Heart left ventricle (tissue), 16 donors: ENCODE measurements at regions not wholly inside any gene's neighbourhood (a gene's known extent, or its start where the extent isn't known, plus 50 kb on each side); places are given as distances from the start of the nearest gene placed in this dataset.

Experiments
- ATAC-seq, 4 donors: fragments of 200-7000 bp; cut with Tn5 transposase; one replicate each; pipeline ENCODE4 v1.9.1; 2020 to 2022; ENCODE audit warnings: moderate library complexity in 4 of 4, mild to moderate bottlenecking in 3 of 4, moderate number of reproducible peaks in 1 of 4
- DNase-seq, 5 donors: peaks; one replicate each; pipeline ENCODE4 v3.0.0-alpha.2; 2020
- H3K27ac ChIP-seq, 12 donors: fragments of 200-600 bp; sonication (generic) in 4 of 12; one replicate each; pipeline versions ENCODE4 v1.5.0 to v1.8.0; 2016 to 2022; ENCODE audit warnings: mild to moderate bottlenecking in 2 of 12
- H3K27me3 ChIP-seq, 9 donors: fragments of 200-600 bp; sonication (generic) in 2 of 9; one replicate each; pipeline versions ENCODE4 v1.5.1 to v1.8.0; 2016 to 2022; ENCODE audit warnings: mild to moderate bottlenecking in 3 of 9
- H3K36me3 ChIP-seq, 9 donors: fragments of 200-600 bp; sonication (generic) in 2 of 9; one replicate each; pipeline versions ENCODE4 v1.5.0 to v1.8.0; 2018 to 2022; ENCODE audit warnings: mild to moderate bottlenecking in 2 of 9
- H3K4me1 ChIP-seq, 12 donors: fragments of 200-600 bp; sonication (generic) in 4 of 12; one replicate each; pipeline versions ENCODE4 v1.5.0 to v1.8.0; 2016 to 2022; ENCODE audit warnings: mild to moderate bottlenecking in 3 of 12
- H3K4me3 ChIP-seq, 12 donors: fragments of 200-600 bp; sonication (generic) in 4 of 12; one replicate each; pipeline versions ENCODE4 v1.5.0 to v1.8.0; 2017 to 2022; ENCODE audit warnings: mild to moderate bottlenecking in 9 of 12, moderate library complexity in 4 of 12
- H3K9me3 ChIP-seq, 12 donors: fragments of 200-600 bp; sonication (generic) in 4 of 12; one replicate each; pipeline versions ENCODE4 v1.5.0 to v1.8.0; 2016 to 2022; ENCODE audit warnings: mild to moderate bottlenecking in 1 of 12
- CTCF ChIP-seq, 12 donors: fragments of 200-600 bp; sonication (generic) in 4 of 12; IDR thresholded peaks; one replicate each; pipeline versions ENCODE4 v1.5.0 to v1.8.0; 2018 to 2022; ENCODE audit warnings: antibody characterized with exemption in 12 of 12, mild to moderate bottlenecking in 5 of 12
- POLR2A ChIP-seq, 2 donors: fragments of 450-650 bp; IDR thresholded peaks; one replicate each; pipeline ENCODE4 v1.6.1; 2017; ENCODE audit warnings: antibody characterized with exemption in 2 of 2, mild to moderate bottlenecking in 2 of 2, moderate library complexity in 2 of 2
- WGBS, 4 donors: extraction: QIAGEN DNeasy Blood & Tissue Kit in 2 of 4; methylation state at CpG; one replicate each; pipeline versions ENCODE4 v1.1.5 to v1.1.7; 2013 to 2018; 5-methylcytosine and 5-hydroxymethylcytosine counted together
- intact Hi-C, 10 donors: fragments of 100-400 bp; cut with DNase I; formaldehyde crosslinking; loops; one replicate each; pipeline versions ENCODE4 v1.11.1 to v1.14.2; 2022
- donor health status: ischemic (EF 13 %, LVEDD 7.1; RV severe dilation, severe dysfunction).
- donor health status: healthy with polysubstance abuse.
- donor health status: DM: no; HTN: yes; CAD: no.
- donor health status: DM: no; HTN: no; CAD: no.
- donor health status: ischemic (EF 25% LVEDD 6.9; RV normal size, moderate dysfunction).
- donor health status: ischemic (EF 25% LVEDD 5.7; RV mildly dilated, moderate dysfunction).
- donor health status: healthy.
- donor health status: DM: yes; HTN: yes; CAD: no.
- donor health status: ischemic (EF 35%, LVEDD 5.7; RV mildly dilated, moderate dysfunction).
- donor health status: nonischemic (EF 11% LVEDD 7.7; RV severe dilation, severe dysfunction).
- donor health status: DM: yes; HTN: yes; CAD: no.
- donor health status: PGD.
- donor health status: ischemic (EF 29% LVEDD 5.4; RV normal size, mild dysfunction).
- donor health status: nonischemic (EF 23%, LVEDD 6.1; RV moderate dilation, normal function).

GRCh38 chr2:221314786-221315185 is 257.3 kb downstream of the EPHA4 start:
- intact Hi-C loops: no loop called here
- H3K27me3 ChIP-seq: no peaks in the 10 kb centered on the region
- H3K36me3 ChIP-seq: no peaks in the 10 kb centered on the region
- DNase-seq (no peak), ATAC-seq (no peak)
- WGBS, 4 donors: 52 to 82% (median 53%) methylated on average over 2 of the region's 2 CpGs
- H3K4me3 ChIP-seq: no peak overlapping the region
- H3K27ac ChIP-seq: no peak overlapping the region
- no peaks in the 10 kb centered on the region for H3K4me1 ChIP-seq
- TF ChIP-seq POLR2A (IDR thresholded peaks at IDR 0.05) (no peak), CTCF (IDR thresholded peaks at IDR 0.05) (no peak)
- no peaks in the 10 kb centered on the region for H3K9me3 ChIP-seq

DNA sequence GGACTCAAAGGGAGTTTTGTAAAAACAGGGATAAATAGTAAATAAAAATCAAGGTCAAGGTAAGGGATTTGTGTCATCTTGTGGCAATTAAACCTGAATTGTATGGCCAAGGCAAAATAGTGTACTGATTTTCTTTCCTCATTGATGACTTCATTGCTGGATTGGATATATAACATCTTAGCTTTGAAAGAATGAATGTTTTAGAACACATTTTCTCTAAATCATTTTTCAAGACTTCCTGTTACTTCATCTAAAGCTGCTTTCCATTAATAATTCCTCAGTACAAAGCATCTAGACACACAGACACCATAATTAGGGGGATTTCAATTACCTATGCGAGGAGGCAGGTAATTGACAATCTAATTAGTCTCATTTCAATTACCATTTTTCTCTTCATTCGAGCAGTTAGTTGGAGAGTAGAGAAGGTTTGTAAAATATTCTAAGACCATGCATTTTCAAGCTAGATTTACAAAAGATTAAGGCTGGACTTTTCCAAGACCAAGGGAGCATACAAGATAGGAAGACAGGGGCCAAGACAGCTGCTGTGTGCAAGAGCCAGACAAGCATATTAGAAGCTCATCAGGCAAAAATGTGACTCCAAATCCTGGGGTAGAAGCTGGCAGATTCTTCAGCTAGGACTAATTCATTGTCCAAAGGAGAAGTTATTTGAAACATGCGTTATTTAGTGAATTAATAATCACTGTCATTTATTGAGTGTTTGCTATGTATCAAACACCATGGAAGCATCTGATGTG is 253.6 kb downstream of the EPHA4 start:
- no peaks in the 10 kb centered on the region for H3K36me3 ChIP-seq
- no peak overlapping the region for H3K27ac ChIP-seq
- TF ChIP-seq CTCF (IDR thresholded peaks at IDR 0.05) (no peak), POLR2A (IDR thresholded peaks at IDR 0.05) (no peak)
- peaks cover 0 to 5% (median 0%) of the 10 kb centered on the region in 9 donors for H3K27me3 ChIP-seq
- H3K4me3 ChIP-seq: no peak overlapping the region
- intact Hi-C loops: no loop called here
- no peaks in the 10 kb centered on the region for H3K4me1 ChIP-seq
- no peaks in the 10 kb centered on the region for H3K9me3 ChIP-seq
- 79 to 93% (median 81%) methylated on average over 3 of the region's 3 CpGs for WGBS, 4 donors
- no peak for DNase-seq
- no peak for ATAC-seq

DNA sequence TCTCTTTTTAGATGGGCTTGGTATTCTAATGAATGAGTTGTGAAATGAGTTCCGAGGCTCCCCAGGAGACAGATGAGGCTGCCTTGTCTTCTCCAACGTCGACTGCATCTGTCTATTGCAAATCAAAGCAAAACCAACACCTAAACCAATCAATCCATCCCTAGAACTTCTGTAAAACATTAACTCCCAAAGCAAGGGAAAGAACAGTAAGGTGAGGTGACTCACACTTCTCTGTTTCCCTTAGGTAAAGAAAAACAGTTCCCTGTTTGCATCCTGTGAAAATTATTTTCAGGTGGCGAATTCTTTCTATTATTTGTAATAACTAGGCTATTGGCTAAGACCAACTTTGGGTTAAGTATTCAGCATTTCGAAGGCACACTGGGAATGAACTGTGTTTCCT is 249.4 kb downstream of the EPHA4 start:
- WGBS, 4 donors: 83 to 90% (median 86%) methylated on average over 5 of the region's 5 CpGs
- no peak for ATAC-seq
- no peak for DNase-seq
- no peak overlapping the region for H3K27ac ChIP-seq
- no peaks in the 10 kb centered on the region for H3K9me3 ChIP-seq
- H3K36me3 ChIP-seq: no peaks in the 10 kb centered on the region
- peaks cover 0 to 5% (median 0%) of the 10 kb centered on the region in 9 donors for H3K27me3 ChIP-seq
- TF ChIP-seq POLR2A (IDR thresholded peaks at IDR 0.05): no peak
- no peak for TF ChIP-seq CTCF (IDR thresholded peaks at IDR 0.05)
- intact Hi-C loops: no loop called here
- no peak overlapping the region for H3K4me3 ChIP-seq
- no peaks in the 10 kb centered on the region for H3K4me1 ChIP-seq

GRCh38 chr2:221323513-221323912 is 248.6 kb downstream of the EPHA4 start:
- DNase-seq: no peak
- no peaks in the 10 kb centered on the region for H3K9me3 ChIP-seq
- no peak for ATAC-seq
- 57 to 75% (median 65%) methylated on average over 2 of the region's 2 CpGs for WGBS, 4 donors
- intact Hi-C loops: no loop called here
- H3K27me3 ChIP-seq: peaks cover 0 to 5% (median 0%) of the 10 kb centered on the region in 9 donors
- no peaks in the 10 kb centered on the region for H3K4me1 ChIP-seq
- H3K4me3 ChIP-seq: no peak overlapping the region
- no peak for TF ChIP-seq POLR2A (IDR thresholded peaks at IDR 0.05)
- no peak for TF ChIP-seq CTCF (IDR thresholded peaks at IDR 0.05)
- no peak overlapping the region for H3K27ac ChIP-seq
- no peaks in the 10 kb centered on the region for H3K36me3 ChIP-seq
